GM12878 (cell line): ENCODE measurements at regions not wholly inside any gene's neighbourhood (a gene's known extent, or its start where the extent isn't known, plus 50 kb on each side); places are given as distances from the start of the nearest gene placed in this dataset.

Experiments used
- ATAC-seq: fragments of 200-7000 bp; cut with Tn5 transposase; 3 replicates; pipeline ENCODE4 v1.9.1; 2020; ENCODE audit warnings: mild to moderate bottlenecking, moderate library complexity
- BruUV-seq: library from RNA; stranded (reverse); fragments of 400-500 nt; replicated peaks from 2 replicates; lab custom pipeline; 2021; lab: Mats Ljungman, UMichigan
- CTCF ChIA-PET: fragments of 300-600 bp; sonication (Branson Sonifier 250); formaldehyde crosslinking; extraction: SDS; loops from one replicate; lab custom pipeline; 2021; ENCODE audit warnings: inconsistent platforms; lab: Yijun Ruan, JAX
- POLR2A ChIA-PET: fragments of 350-600 bp; formaldehyde crosslinking; extraction: SDS; loops from one replicate; lab custom pipeline; 2021; ENCODE audit warnings: inconsistent platforms; lab: Charles Lee
- RAD21 ChIA-PET: fragments of 300-600 bp; sonication (Branson Sonifier 250); formaldehyde crosslinking; loops from one replicate; lab custom pipeline; 2023; ENCODE audit warnings: antibody characterized with exemption; ENCODE audit not compliant: unreplicated experiment; lab: Charles Lee
- SMC1A ChIA-PET: fragments of 300-600 bp; sonication (Branson Sonifier 250); formaldehyde crosslinking; loops from one replicate; lab custom pipeline; 2023; ENCODE audit not compliant: unreplicated experiment, uncharacterized antibody; lab: Charles Lee
- DNase-seq: peaks from one replicate; pipeline ENCODE4 v3.0.0-alpha.2; 2011; ENCODE audit warnings: low read depth, low spot score
- FAIRE-seq: peaks from 3 replicates; lab custom pipeline; 2011; peaks lifted over from hg19 to GRCh38; lab: Jason Lieb, UNC
- H2AFZ ChIP-seq: 2 replicates; pipeline ENCODE4 v1.6.0; 2011; ENCODE audit warnings: low read depth, low read length, control low read depth; ENCODE audit not compliant: control insufficient read depth
- H3K27ac ChIP-seq: 2 replicates; pipeline ENCODE4 v1.5.1; 2011; ENCODE audit warnings: control low read depth; ENCODE audit not compliant: control insufficient read depth, insufficient read depth
- H3K27me3 ChIP-seq, 2 experiments: replicated peaks in 1 of 2; 2 replicates each; pipeline versions ENCODE4 v1.6.0 to v1.6.1; 2011; ENCODE audit warnings: low read length in 1 of 2; ENCODE audit not compliant: control insufficient read depth in 2 of 2, insufficient read depth in 2 of 2
- H3K36me3 ChIP-seq, 2 experiments: 2 replicates each; pipeline ENCODE4 v1.5.1; 2011; ENCODE audit warnings: low read length in 1 of 2; ENCODE audit not compliant: control insufficient read depth in 2 of 2, insufficient read depth in 2 of 2
- H3K4me1 ChIP-seq: 2 replicates; pipeline ENCODE4 v1.6.1; 2011; ENCODE audit warnings: mild to moderate bottlenecking, low read length, moderate library complexity, mixed read lengths; ENCODE audit not compliant: control insufficient read depth, insufficient read depth
- H3K4me2 ChIP-seq: 2 replicates; pipeline ENCODE4 v1.6.0; 2011; ENCODE audit warnings: control low read depth; ENCODE audit not compliant: control insufficient read depth, insufficient read depth
- H3K4me3 ChIP-seq: fragments of 200-600 bp; sonication (generic); 2 replicates; pipeline ENCODE4 v1.5.1; 2016
- H3K79me2 ChIP-seq: 2 replicates; pipeline ENCODE4 v1.6.0; 2011; ENCODE audit warnings: low read length; ENCODE audit not compliant: control insufficient read depth, insufficient read depth
- H3K9ac ChIP-seq: 2 replicates; pipeline ENCODE4 v1.8.0; 2011; ENCODE audit warnings: low read length, control low read depth, mixed read lengths; ENCODE audit not compliant: control insufficient read depth, insufficient read depth
- H3K9me3 ChIP-seq: replicated peaks from 3 replicates; pipeline ENCODE4 v1.5.1; 2011; ENCODE audit warnings: mild to moderate bottlenecking, low read length; ENCODE audit not compliant: control insufficient read depth, insufficient read depth
- H4K20me1 ChIP-seq: 2 replicates; pipeline ENCODE4 v1.6.0; 2011; ENCODE audit not compliant: control insufficient read depth, insufficient read depth
- BCL3 ChIP-seq: IDR thresholded peaks from 2 replicates; pipeline ENCODE4 v1.6.1; 2011; ENCODE audit warnings: borderline replicate concordance, low read depth, mild to moderate bottlenecking, moderate library complexity, low read length; ENCODE audit not compliant: insufficient read depth, poor library complexity, severe bottlenecking
- CUX1 ChIP-seq: IDR thresholded peaks from 2 replicates; pipeline ENCODE4 v1.6.1; 2012; ENCODE audit warnings: improper control_type of control experiment, low read depth, low read length; ENCODE audit not compliant: insufficient replicate concordance
- E4F1 ChIP-seq: fragments of 450-650 bp; IDR thresholded peaks from 2 replicates; pipeline ENCODE4 v1.6.1; 2018; ENCODE audit warnings: borderline replicate concordance, mild to moderate bottlenecking; ENCODE audit not compliant: partially characterized antibody
- KLF5 ChIP-seq: fragments of 450-650 bp; IDR thresholded peaks from 2 replicates; pipeline ENCODE4 v1.6.1; 2014; ENCODE audit warnings: mild to moderate bottlenecking; ENCODE audit not compliant: partially characterized antibody
- NFYB ChIP-seq: IDR thresholded peaks from 2 replicates; pipeline ENCODE4 v1.6.1; 2011; ENCODE audit warnings: low read depth, mild to moderate bottlenecking, low read length, improper control_type of control experiment, moderate library complexity; ENCODE audit not compliant: insufficient read depth
- POLR2AphosphoS2 ChIP-seq: IDR thresholded peaks from 2 replicates; pipeline ENCODE4 v1.6.1; 2011; ENCODE audit warnings: low read depth, mild to moderate bottlenecking, low read length, improper control_type of control experiment, moderate library complexity
- RB1 ChIP-seq: fragments of 450-650 bp; formaldehyde crosslinking; IDR thresholded peaks from 2 replicates; pipeline ENCODE4 v1.6.1; 2017; ENCODE audit warnings: mild to moderate bottlenecking, borderline replicate concordance
- STAT3 ChIP-seq: IDR thresholded peaks from 2 replicates; pipeline ENCODE4 v1.6.1; 2011; ENCODE audit warnings: low read depth, low read length, improper control_type of control experiment
- TAF1 ChIP-seq: IDR thresholded peaks from 2 replicates; pipeline ENCODE4 v1.6.1; 2011; ENCODE audit warnings: mild to moderate bottlenecking, low read depth, low read length, borderline replicate concordance
- ZBTB11 ChIP-seq: fragments of 450-650 bp; formaldehyde crosslinking; IDR thresholded peaks from 2 replicates; pipeline ENCODE4 v1.5.0; 2022; ENCODE audit warnings: mild to moderate bottlenecking, missing genetic modification characterization
- WGBS: methylation state at CpG from one replicate; pipeline ENCODE4 v1.1.6; 2016; ENCODE audit warnings: low lambda C conversion rate; ENCODE audit not compliant: insufficient replicate concordance, insufficient coverage; ENCODE audit errors: missing lambda C conversion rate; 5-methylcytosine and 5-hydroxymethylcytosine counted together
- in situ Hi-C: fragments of 300-500 bp; cut with MboI; formaldehyde crosslinking; loops from 9 replicates; pipeline ENCODE4 v1.14.3; 2018; ENCODE audit warnings: mixed read lengths
- intact Hi-C: fragments of 100-400 bp; cut with micrococcal nuclease; formaldehyde crosslinking; loops from one replicate; pipeline ENCODE4 v1.14.2; 2022; ENCODE audit not compliant: unreplicated experiment

GRCh38 chr6:37106982-37107491, 62.9 kb upstream of the PIM1 start:
- FAIRE-seq (no peak), ATAC-seq (no peak), DNase-seq (no peak)
- BruUV-seq: no TSS peak
- intact Hi-C loops: no loop called here
- Histone ChIP-seq H3K79me2 (no peaks in the 10 kb centered on the region), H2AFZ (no peak overlapping the region), H3K4me1 (peaks cover 33% of the 10 kb centered on the region), H3K27me3 (no peaks in the 10 kb centered on the region), H4K20me1 (no peaks in the 10 kb centered on the region), H3K4me2 (no peak overlapping the region), H3K27ac (no peak overlapping the region), H3K9ac (no peak overlapping the region), H3K9me3 (no peaks in the 10 kb centered on the region), H3K4me3 (no peak overlapping the region), H3K36me3 (no peaks in the 10 kb centered on the region)
- 83% methylated on average over 7 of the region's 7 CpGs for WGBS
- in situ Hi-C loops: no loop called here
- POLR2A ChIA-PET: no interaction called here
- RAD21 ChIA-PET: no interaction called here
- SMC1A ChIA-PET: no interaction called here
- CTCF ChIA-PET: no interaction called here
- TF ChIP-seq STAT3 (no peak), BCL3 (no peak), KLF5 (no peak), RB1 (no peak), ZBTB11 (CRISPR knock-in tag) (no peak), TAF1 (no peak), E4F1 (no peak), POLR2AphosphoS2 (no peak), CUX1 (no peak), NFYB (no peak)
